ENCODE measurements at regions not wholly inside any gene's neighbourhood (a gene's known extent, or its start where the extent isn't known, plus 50 kb on each side); places are given as distances from the start of the nearest gene placed in this dataset.

DNA sequence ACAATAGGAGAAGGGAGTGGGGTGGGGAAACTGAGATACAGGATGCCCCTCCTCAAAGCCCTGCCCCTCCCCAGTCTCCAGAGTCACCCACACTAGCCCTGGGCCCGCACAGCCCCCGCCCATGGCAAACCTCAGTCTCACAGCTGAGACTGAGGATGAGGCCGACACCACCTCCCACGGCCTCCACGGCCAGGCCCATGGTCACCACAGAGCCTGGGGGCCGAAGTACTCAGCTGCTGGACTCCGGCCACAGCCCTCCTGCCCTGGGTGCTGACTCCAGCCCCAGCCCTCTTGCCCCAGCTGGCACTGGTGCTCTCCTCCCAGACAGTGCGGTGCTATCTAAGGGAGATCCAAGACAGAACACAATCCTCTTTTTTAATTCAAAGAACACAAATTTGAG, 176.1 kb downstream of the TTLL2 start:
- TF ChIP-seq, protein P1, sequence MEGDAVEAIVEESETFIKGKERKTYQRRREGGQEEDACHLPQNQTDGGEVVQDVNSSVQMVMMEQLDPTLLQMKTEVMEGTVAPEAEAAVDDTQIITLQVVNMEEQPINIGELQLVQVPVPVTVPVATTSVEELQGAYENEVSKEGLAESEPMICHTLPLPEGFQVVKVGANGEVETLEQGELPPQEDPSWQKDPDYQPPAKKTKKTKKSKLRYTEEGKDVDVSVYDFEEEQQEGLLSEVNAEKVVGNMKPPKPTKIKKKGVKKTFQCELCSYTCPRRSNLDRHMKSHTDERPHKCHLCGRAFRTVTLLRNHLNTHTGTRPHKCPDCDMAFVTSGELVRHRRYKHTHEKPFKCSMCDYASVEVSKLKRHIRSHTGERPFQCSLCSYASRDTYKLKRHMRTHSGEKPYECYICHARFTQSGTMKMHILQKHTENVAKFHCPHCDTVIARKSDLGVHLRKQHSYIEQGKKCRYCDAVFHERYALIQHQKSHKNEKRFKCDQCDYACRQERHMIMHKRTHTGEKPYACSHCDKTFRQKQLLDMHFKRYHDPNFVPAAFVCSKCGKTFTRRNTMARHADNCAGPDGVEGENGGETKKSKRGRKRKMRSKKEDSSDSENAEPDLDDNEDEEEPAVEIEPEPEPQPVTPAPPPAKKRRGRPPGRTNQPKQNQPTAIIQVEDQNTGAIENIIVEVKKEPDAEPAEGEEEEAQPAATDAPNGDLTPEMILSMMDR (IDR thresholded peaks at IDR 0.05; ENCODE audit: low read depth, low read length, poor library complexity, severe bottlenecking), result no peak
- TF ChIP-seq EZH2phosphoT487 (IDR thresholded peaks at IDR 0.05; ENCODE audit: borderline replicate concordance, low read length), result no peak

All from DOHH2 (cell line).